ENCODE measurements at regions not wholly inside any gene's neighbourhood (a gene's known extent, or its start where the extent isn't known, plus 50 kb on each side); places are given as distances from the start of the nearest gene placed in this dataset.

DNA sequence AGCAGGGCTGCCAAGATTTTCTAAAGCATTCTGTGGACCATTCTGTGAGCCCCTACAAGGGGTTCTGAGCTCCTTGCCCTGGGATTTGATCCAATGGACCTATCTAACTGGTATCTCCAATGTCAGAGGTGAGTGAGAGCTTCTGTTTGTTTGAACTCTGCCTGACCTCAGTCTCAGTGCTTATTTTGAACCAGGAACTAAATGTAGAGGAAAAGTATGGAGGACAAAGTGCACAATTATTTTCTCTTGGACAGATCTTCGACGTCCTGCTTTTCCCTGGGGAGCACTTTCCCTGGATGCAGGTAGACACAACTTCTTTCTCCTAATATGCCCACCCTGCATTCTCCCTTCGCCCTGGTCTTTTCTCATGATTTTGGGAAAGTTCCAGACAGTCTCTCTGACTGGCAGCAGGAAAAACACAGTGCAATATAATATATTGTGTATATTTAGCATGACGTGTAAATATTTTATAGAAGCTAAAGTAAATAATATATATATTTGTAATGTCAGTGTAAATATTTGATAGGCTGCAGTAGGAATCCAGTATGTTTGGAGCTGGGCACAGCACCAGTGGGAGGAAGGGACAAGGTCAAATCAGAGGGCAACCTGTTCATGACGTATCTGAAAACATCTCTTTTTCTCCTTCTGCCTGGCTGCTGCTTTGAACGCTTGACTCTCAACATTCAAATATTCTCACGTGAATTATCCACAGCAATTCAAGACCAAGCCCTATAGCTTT is 184.0 kb upstream of the LYZL1 start:
- H3K4me3 ChIP-seq = no peak overlapping the region
- H3K4me1 ChIP-seq = no peaks in the 10 kb centered on the region
- H3K27ac ChIP-seq = no peak overlapping the region
- no peaks in the 10 kb centered on the region for H3K9me3 ChIP-seq
- no peaks in the 10 kb centered on the region for H3K36me3 ChIP-seq
- ATAC-seq (no peak), DNase-seq (no peak)
- intact Hi-C loops (cut with DNase I) = no loop called here
- H3K27me3 ChIP-seq = no peaks in the 10 kb centered on the region
- TF ChIP-seq, protein P1, sequence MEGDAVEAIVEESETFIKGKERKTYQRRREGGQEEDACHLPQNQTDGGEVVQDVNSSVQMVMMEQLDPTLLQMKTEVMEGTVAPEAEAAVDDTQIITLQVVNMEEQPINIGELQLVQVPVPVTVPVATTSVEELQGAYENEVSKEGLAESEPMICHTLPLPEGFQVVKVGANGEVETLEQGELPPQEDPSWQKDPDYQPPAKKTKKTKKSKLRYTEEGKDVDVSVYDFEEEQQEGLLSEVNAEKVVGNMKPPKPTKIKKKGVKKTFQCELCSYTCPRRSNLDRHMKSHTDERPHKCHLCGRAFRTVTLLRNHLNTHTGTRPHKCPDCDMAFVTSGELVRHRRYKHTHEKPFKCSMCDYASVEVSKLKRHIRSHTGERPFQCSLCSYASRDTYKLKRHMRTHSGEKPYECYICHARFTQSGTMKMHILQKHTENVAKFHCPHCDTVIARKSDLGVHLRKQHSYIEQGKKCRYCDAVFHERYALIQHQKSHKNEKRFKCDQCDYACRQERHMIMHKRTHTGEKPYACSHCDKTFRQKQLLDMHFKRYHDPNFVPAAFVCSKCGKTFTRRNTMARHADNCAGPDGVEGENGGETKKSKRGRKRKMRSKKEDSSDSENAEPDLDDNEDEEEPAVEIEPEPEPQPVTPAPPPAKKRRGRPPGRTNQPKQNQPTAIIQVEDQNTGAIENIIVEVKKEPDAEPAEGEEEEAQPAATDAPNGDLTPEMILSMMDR (IDR thresholded peaks at IDR 0.05) = no peak

DNA sequence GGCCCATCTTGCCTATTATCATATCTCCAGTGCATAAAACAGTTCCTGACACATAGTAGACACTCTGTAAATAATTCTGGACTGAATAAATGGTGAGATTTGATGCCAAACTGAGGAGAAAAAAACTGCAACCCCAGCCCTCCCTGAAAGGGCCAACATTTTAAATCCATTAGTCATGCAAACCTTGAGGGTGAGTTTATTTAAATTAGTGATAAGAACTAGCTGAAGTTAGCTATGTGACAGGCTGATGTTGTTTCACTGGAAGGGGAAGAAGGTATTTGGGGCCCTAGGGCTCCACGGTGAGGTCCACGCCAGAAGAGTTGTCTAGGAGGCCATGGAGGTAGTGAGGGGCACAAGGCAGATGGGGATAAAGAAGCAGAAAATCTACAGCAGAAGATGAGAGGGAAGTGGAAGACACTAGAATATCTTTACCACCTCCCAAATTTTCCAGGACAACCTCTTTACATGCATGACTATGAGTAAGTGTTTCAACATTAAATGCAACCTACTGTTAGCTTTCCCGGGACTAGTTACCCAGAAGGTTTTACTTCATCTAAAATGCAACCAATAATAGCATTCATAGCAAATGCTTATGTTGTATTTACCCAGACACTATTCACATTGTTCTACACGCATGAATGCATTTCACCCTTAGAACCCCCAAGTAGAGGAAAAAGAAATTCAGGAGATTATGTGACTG is 183.2 kb upstream of the LYZL1 start:
- H3K4me3 ChIP-seq = no peak overlapping the region
- intact Hi-C loops (cut with DNase I) = no loop called here

DNA sequence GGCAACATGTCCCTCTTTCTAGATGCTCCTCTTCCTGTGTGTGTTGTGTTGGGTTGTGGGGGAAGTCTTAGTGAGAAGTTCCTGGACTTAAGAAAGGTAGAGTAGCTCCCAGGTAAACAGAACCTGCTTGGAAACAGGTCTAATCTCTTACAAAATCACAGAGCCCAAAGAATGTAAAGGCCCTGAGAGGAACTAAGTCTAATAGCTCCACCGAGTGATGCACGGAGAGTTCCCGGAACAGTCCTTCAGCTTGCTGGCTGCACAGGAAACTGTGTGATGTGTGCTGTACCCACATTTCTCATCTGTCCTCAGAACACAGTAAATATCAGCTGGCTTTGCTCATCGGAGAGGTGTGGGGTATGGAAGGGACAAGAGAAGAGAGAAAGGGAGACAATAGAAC is 182.6 kb upstream of the LYZL1 start:
- TF ChIP-seq, protein P1 (IDR thresholded peaks at IDR 0.05) = no peak
- no peak for DNase-seq
- no peak for ATAC-seq
- no peaks in the 10 kb centered on the region for H3K36me3 ChIP-seq
- intact Hi-C loops (cut with DNase I) = no loop called here
- no peaks in the 10 kb centered on the region for H3K27me3 ChIP-seq
- H3K4me3 ChIP-seq = no peak overlapping the region
- no peak overlapping the region for H3K27ac ChIP-seq
- H3K4me1 ChIP-seq = no peaks in the 10 kb centered on the region
- H3K9me3 ChIP-seq = no peaks in the 10 kb centered on the region

More for the DNA sequence above, 183.2 kb upstream of the LYZL1 start:
- H3K36me3 ChIP-seq = no peaks in the 10 kb centered on the region
- no peaks in the 10 kb centered on the region for H3K9me3 ChIP-seq
- H3K27ac ChIP-seq = no peak overlapping the region
- no peak for DNase-seq
- ATAC-seq = no peak
- H3K4me1 ChIP-seq = no peaks in the 10 kb centered on the region
- H3K27me3 ChIP-seq = no peaks in the 10 kb centered on the region
- TF ChIP-seq, protein P1 (IDR thresholded peaks at IDR 0.05) = no peak

DNA sequence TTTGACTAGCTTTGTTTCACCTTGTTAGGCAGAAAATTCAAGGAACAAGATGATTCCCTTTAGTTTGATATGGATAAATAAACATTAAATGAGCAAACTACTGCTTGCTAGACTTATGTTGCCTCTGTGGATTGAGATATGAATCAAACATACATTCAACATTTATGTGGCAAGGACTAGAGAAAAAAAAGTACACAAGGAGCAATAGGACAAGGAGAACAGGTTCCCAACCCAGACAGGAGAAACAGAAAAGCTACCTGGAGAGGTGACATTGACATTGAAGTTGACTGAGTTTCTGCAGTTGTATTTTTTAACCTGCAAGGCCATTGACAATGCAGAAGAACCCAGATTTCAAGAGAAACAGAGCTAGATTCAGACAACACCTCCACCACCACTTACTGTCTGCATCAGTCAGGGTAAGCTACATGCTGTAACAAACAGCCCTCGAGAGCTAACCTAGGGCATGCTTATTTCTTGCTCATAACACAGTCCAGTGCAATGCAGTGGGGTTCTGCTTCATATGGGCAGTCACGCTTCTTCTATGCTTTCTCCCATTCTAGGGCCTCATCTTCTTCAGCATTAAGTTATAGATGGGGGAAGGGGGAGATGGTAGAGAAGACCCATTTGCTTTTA is 180.9 kb upstream of the LYZL1 start:
- H3K4me3 ChIP-seq = no peak overlapping the region
- ATAC-seq (no peak), DNase-seq (no peak)
- no peaks in the 10 kb centered on the region for H3K27me3 ChIP-seq
- no peaks in the 10 kb centered on the region for H3K9me3 ChIP-seq
- TF ChIP-seq, protein P1 (IDR thresholded peaks at IDR 0.05) = no peak
- intact Hi-C loops (cut with DNase I) = no loop called here
- H3K36me3 ChIP-seq = no peaks in the 10 kb centered on the region
- H3K27ac ChIP-seq = no peak overlapping the region
- H3K4me1 ChIP-seq = no peaks in the 10 kb centered on the region

DNA sequence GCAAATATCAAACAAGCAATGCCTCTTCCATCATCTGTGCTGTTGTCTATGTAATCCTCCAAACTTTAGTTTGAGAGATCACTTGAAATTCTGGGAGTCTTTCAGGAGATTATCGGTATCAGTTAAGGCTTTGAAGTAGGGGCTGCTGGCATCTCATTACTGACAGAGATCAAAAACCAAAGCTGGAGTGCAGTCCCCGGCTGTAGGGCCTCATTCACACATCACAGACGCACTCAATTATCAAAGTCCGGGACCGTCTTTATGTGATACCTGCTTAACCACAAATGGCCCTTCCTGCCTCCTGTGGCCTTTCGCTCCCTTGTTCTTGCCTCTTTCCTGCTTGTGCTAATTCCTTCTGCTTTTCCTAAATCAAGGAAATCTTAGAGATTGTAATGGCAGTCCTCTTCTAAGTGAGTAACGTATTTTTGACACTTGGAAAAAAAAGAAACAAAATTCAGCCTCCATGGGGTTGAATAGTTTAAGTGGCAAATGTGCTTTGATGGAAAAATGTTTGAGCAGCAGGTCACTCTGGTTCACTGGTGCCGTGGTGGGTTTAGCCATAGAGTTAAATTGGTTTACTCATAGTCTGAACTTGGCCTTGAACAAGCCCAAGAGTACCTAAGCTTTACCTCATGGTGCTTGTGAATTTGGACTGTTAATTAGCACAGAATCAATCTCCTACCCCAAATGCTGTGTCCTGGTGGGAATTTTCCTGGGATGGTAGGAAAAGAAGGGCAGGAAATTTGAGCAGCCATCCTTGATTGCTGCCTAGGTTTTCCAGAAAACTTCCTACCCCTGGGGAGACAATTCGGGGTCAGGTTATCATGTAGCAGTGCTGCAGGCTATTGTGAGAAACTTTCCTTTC is 178.9 kb upstream of the LYZL1 start:
- no peak overlapping the region for H3K27ac ChIP-seq
- H3K4me1 ChIP-seq = no peaks in the 10 kb centered on the region
- ATAC-seq (no peak), DNase-seq (no peak)
- no peaks in the 10 kb centered on the region for H3K36me3 ChIP-seq
- TF ChIP-seq, protein P1 (IDR thresholded peaks at IDR 0.05) = no peak
- no peaks in the 10 kb centered on the region for H3K27me3 ChIP-seq
- intact Hi-C loops (cut with DNase I) = no loop called here
- H3K9me3 ChIP-seq = no peaks in the 10 kb centered on the region
- no peak overlapping the region for H3K4me3 ChIP-seq

Measured in upper lobe of right lung (tissue), 1 donor.